ENCODE measurements at regions not wholly inside any gene's neighbourhood (a gene's known extent, or its start where the extent isn't known, plus 50 kb on each side); places are given as distances from the start of the nearest gene placed in this dataset.

DNA sequence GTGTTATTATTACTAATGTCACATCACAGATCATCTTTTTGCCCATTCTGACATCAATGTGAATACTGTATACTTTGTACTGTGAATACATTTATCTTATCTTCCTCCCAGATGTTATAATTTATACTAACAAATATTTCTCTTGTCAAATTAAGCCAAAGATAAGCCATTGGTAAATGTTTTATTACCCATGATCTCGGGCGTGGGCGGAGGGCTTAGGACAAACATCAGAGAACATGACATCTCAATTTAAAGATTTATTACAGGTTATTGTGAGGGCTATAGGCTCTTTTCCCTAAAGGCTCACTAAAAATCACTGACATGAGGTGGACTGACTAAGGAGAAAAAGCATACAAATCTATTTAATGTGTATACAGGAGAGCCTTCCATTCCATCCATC is 58.2 kb upstream of the DGKB start:
- no peak for DNase-seq

DNA sequence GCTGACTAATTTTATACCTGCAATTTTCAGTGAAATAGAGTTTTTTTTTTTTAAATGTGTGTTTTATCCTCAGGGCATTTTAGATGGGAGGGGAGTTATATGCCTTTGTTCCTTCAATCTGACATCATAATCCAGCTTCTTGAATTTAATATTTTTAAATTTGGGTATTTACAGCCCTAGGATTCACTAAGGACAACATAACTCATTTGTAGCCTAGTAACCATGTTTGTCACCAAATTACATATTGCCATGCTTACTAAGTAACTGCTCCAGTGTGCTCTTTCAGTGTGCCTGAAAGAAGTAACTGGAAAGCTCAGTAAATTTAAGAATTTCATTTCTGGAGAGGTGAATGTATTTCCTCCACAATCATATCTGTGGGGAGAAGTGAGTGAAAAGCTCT is 56.8 kb upstream of the DGKB start:
- DNase-seq: no peak

DNA sequence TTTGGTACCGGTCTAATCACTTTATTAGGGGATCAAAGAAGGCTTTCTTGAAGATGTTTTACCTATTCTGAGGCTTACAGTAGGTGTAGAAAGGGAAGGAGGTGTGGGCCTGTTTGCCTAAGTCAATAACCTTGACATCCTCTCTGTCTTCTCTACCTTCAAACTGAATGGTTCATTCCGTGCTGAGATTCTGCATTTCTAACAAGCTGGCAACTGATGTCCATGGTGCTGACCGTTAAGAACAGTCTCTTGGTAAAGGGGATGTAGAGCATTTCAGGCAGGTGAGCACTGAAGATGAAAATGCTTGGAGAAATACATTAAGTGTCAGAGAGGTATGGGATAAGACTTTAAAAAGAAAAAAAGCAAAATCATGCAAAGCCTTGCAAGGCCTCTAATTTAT is 51.5 kb upstream of the DGKB start:
- DNase-seq: no peak
